Endothelial cell of umbilical vein (primary cell): ENCODE measurements at regions not wholly inside any gene's neighbourhood (a gene's known extent, or its start where the extent isn't known, plus 50 kb on each side); places are given as distances from the start of the nearest gene placed in this dataset.

ENCODE experiments used
- BruUV-seq: library from RNA; stranded (reverse); fragments of 400-500 nt; replicated peaks from 2 replicates; lab custom pipeline; 2021; lab: Mats Ljungman, UMichigan
- CTCF ChIA-PET: fragments of 300-600, 350-600 bp; sonication (Branson Sonifier 250); formaldehyde crosslinking; loops from one replicate; lab custom pipeline; 2021; ENCODE audit warnings: antibody characterized with exemption, inconsistent platforms; lab: Charles Lee
- POLR2A ChIA-PET: fragments of 300-600, 350-600 bp; sonication (Branson Sonifier 250); formaldehyde crosslinking; loops from one replicate; lab custom pipeline; 2021; ENCODE audit warnings: antibody characterized with exemption, inconsistent platforms; lab: Charles Lee
- DNase-seq: peaks from one replicate; pipeline ENCODE4 v3.0.0-alpha.2; 2011; ENCODE audit warnings: low read depth, low spot score
- FAIRE-seq: peaks from 2 replicates; lab custom pipeline; 2011; peaks lifted over from hg19 to GRCh38; lab: Jason Lieb, UNC
- H2AFZ ChIP-seq: 2 replicates; pipeline ENCODE4 v1.6.0; 2012; ENCODE audit warnings: low read depth, low read length, control low read depth, inconsistent platforms
- H3K27ac ChIP-seq: 2 replicates; pipeline ENCODE4 v1.5.1; 2011; ENCODE audit warnings: low read depth, mild to moderate bottlenecking, control low read depth, low read length, moderate library complexity; ENCODE audit not compliant: insufficient read depth
- H3K27me3 ChIP-seq, 2 experiments: 2 replicates each; pipeline versions ENCODE4 v1.6.0 to v1.6.1; 2011; ENCODE audit warnings: low read length in 2 of 2, mixed read lengths in 1 of 2; ENCODE audit not compliant: control insufficient read depth in 2 of 2, insufficient read depth in 2 of 2
- H3K36me3 ChIP-seq, 2 experiments: 2 replicates in 1 of 2; 3 replicates in 1 of 2; pipeline ENCODE4 v1.5.1; 2011; ENCODE audit warnings: low read length in 2 of 2, mild to moderate bottlenecking in 1 of 2, moderate library complexity in 1 of 2; ENCODE audit not compliant: control insufficient read depth in 2 of 2, insufficient read depth in 2 of 2; ENCODE audit errors: extremely low read depth in 1 of 2
- H3K4me1 ChIP-seq: 3 replicates; pipeline ENCODE4 v1.5.1; 2011; ENCODE audit warnings: mild to moderate bottlenecking, low read length; ENCODE audit not compliant: control insufficient read depth, insufficient read depth; ENCODE audit errors: extremely low read depth
- H3K4me2 ChIP-seq: 2 replicates; pipeline ENCODE4 v1.6.1; 2011; ENCODE audit warnings: low read length, control low read depth, mixed read lengths; ENCODE audit not compliant: insufficient read depth
- H3K4me3 ChIP-seq, 3 experiments: fragments of 200-600 bp in 1 of 3; sonication (generic), shearing (Covaris generic) in 1 of 3; replicated peaks in 1 of 3; 2 replicates each; pipeline ENCODE4 v1.5.1; 2011 to 2016; ENCODE audit warnings: control low read depth in 3 of 3, low read length in 3 of 3, mild to moderate bottlenecking in 2 of 3, inconsistent platforms in 1 of 3, low read depth in 1 of 3, moderate library complexity in 1 of 3; ENCODE audit not compliant: insufficient read depth in 1 of 3
- H3K79me2 ChIP-seq: 2 replicates; pipeline ENCODE4 v1.6.0; 2012; ENCODE audit warnings: low read length, inconsistent platforms; ENCODE audit not compliant: control insufficient read depth, insufficient read depth
- H3K9ac ChIP-seq: replicated peaks from 2 replicates; pipeline ENCODE3; 2011; ENCODE audit warnings: low read length, control low read depth; ENCODE audit not compliant: insufficient read depth; ENCODE audit errors: extremely low read depth
- H3K9me1 ChIP-seq: replicated peaks from 3 replicates; pipeline ENCODE4 v1.6.0; 2011; ENCODE audit warnings: mild to moderate bottlenecking, low read length; ENCODE audit not compliant: control insufficient read depth, insufficient read depth; ENCODE audit errors: extremely low read depth
- H3K9me3 ChIP-seq: replicated peaks from 2 replicates; pipeline ENCODE4 v1.5.1; 2012; ENCODE audit warnings: low read length, inconsistent platforms; ENCODE audit not compliant: control insufficient read depth, insufficient read depth
- H4K20me1 ChIP-seq: replicated peaks from 2 replicates; pipeline ENCODE3; 2011; ENCODE audit warnings: mild to moderate bottlenecking, low read length; ENCODE audit not compliant: control insufficient read depth, insufficient read depth; ENCODE audit errors: extremely low read depth
- CTCF ChIP-seq, 2 donors: IDR thresholded peaks; 1 replicate in 1 of 2; 2 replicates in 1 of 2; pipeline ENCODE4 v1.5.1; 2011; ENCODE audit warnings: low read length in 2 of 2, mild to moderate bottlenecking in 2 of 2, moderate library complexity in 2 of 2, control low read depth in 1 of 2, inconsistent platforms in 1 of 2, low read depth in 1 of 2; ENCODE audit not compliant: insufficient read depth in 1 of 2; ENCODE audit errors: extremely low read depth in 1 of 2
- EZH2 ChIP-seq: IDR thresholded peaks from 2 replicates; pipeline ENCODE4 v1.6.1; 2012; ENCODE audit warnings: borderline replicate concordance, low read depth, mild to moderate bottlenecking, moderate library complexity, low read length, inconsistent platforms; ENCODE audit not compliant: severe bottlenecking
- FOS ChIP-seq: IDR thresholded peaks from 2 replicates; pipeline ENCODE4 v1.6.1; 2011; ENCODE audit warnings: mild to moderate bottlenecking, low read length, moderate library complexity, borderline replicate concordance; ENCODE audit not compliant: insufficient read depth
- GATA2 ChIP-seq: IDR thresholded peaks from 2 replicates; pipeline ENCODE4 v1.7.0; 2011; ENCODE audit warnings: low read depth, mild to moderate bottlenecking, moderate library complexity, mixed read lengths, low read length; ENCODE audit not compliant: insufficient read length, insufficient read depth
- JUN ChIP-seq: IDR thresholded peaks from 2 replicates; pipeline ENCODE4 v1.6.1; 2011; ENCODE audit warnings: borderline replicate concordance, low read depth; ENCODE audit not compliant: insufficient read length, insufficient read depth
- MYC ChIP-seq: IDR thresholded peaks from one replicate; pipeline ENCODE4 v1.6.1; 2011; ENCODE audit warnings: mild to moderate bottlenecking, low read depth, low read length
- POLR2A ChIP-seq: IDR thresholded peaks from 2 replicates; pipeline ENCODE4 v1.6.1; 2012; ENCODE audit warnings: low read depth, mild to moderate bottlenecking, control low read depth, low read length
- POLR2AphosphoS5 ChIP-seq: IDR thresholded peaks from 2 replicates; pipeline ENCODE4 v1.6.1; 2012; ENCODE audit warnings: low read depth, mild to moderate bottlenecking, control low read depth, low read length, moderate library complexity; ENCODE audit not compliant: insufficient read depth
- dilution Hi-C: fragments of 300-500 bp; cut with MboI; formaldehyde crosslinking; loops from one replicate; pipeline ENCODE4 v1.15.0; 2019; ENCODE audit warnings: low sequenced_read_pairs; ENCODE audit not compliant: extremely low pct_ligation_motif_present
- intact Hi-C: fragments of 100-400 bp; cut with micrococcal nuclease; formaldehyde crosslinking; loops from one replicate; pipeline ENCODE4 v1.10.0; 2022
- TF ChIP-seq, protein P1 (sequence below): IDR thresholded peaks from 2 replicates; pipeline ENCODE4 v1.6.1; 2011; ENCODE audit not compliant: insufficient read depth, insufficient read length

DNA sequence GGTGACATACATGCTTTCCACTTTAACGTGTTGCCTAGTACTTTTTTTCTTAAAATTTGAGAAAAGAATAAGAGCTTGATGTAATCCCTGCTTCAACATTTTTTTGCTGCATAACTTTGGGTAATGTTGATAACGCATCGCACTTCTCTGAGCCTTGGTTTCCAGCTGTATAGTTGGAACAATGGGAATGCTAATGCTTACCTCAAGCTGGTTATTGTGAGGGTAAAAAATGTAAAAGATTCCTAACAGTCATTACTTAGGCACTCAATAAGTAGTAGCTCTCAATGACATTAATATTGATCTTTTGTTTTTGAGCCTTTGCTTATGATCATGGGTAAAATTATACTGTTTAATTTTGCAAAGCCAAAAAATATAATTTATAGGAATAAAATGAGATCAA is 683.3 kb upstream of the CXADR start:
- H3K79me2 ChIP-seq = no peaks in the 10 kb centered on the region
- no peaks in the 10 kb centered on the region for H3K9me1 ChIP-seq
- H2AFZ ChIP-seq = no peak overlapping the region
- dilution Hi-C loops (no loop called here), intact Hi-C loops (loop anchor here (1.0 kb wide), 1 partner anchor 27 kb away; no protein-coding TSS in a partner anchor)
- H3K36me3 ChIP-seq = no peaks in the 10 kb centered on the region
- no peaks in the 10 kb centered on the region for H3K9me3 ChIP-seq
- FAIRE-seq (no peak), DNase-seq (no peak)
- no TSS peak for BruUV-seq
- no peak overlapping the region for H3K9ac ChIP-seq
- no peaks in the 10 kb centered on the region for H3K4me1 ChIP-seq
- no peaks in the 10 kb centered on the region for H3K27me3 ChIP-seq
- no peak for TF ChIP-seq FOS
- TF ChIP-seq GATA2 = no peak
- TF ChIP-seq JUN = no peak
- TF ChIP-seq, protein P1, sequence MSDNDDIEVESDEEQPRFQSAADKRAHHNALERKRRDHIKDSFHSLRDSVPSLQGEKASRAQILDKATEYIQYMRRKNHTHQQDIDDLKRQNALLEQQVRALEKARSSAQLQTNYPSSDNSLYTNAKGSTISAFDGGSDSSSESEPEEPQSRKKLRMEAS = no peak
- no peak for TF ChIP-seq POLR2A
- H3K4me3 ChIP-seq = no peak overlapping the region
- CTCF ChIA-PET = no interaction called here
- POLR2A ChIA-PET = no interaction called here
- H3K4me2 ChIP-seq = no peak overlapping the region
- no peaks in the 10 kb centered on the region for H4K20me1 ChIP-seq
- no peak overlapping the region for H3K27ac ChIP-seq

- Histone ChIP-seq H2AFZ (no peak overlapping the region), H3K9ac (no peak overlapping the region), H3K27ac (no peak overlapping the region), H3K36me3 (no peaks in the 10 kb centered on the region), H3K4me3 (no peak overlapping the region), H3K9me1 (no peaks in the 10 kb centered on the region), H3K4me2 (no peak overlapping the region), H3K9me3 (no peaks in the 10 kb centered on the region), H3K27me3 (no peaks in the 10 kb centered on the region), H3K4me1 (no peaks in the 10 kb centered on the region), H3K79me2 (no peaks in the 10 kb centered on the region), H4K20me1 (no peaks in the 10 kb centered on the region)
- intact Hi-C loops = no loop called here
- TF ChIP-seq, protein P1 = no peak
- TF ChIP-seq POLR2AphosphoS5 (no peak), GATA2 (no peak), POLR2A (no peak), MYC (no peak), JUN (no peak), CTCF (IDR thresholded peaks at IDR 0.05; ENCODE audit: extremely low read depth in 1 of 2, insufficient read depth in 1 of 2, low read depth in 1 of 2, low read length in 2 of 2) (no peak), FOS (no peak), EZH2 (no peak)
- dilution Hi-C loops = no loop called here
- ChIA-PET POLR2A (no interaction called here), CTCF (no interaction called here)
- FAIRE-seq (no peak), DNase-seq (no peak)
- no TSS peak for BruUV-seq
Observed at GRCh38 chr21:16832791-16833190, 680.1 kb upstream of the CXADR start.
